ENCODE measurements at regions not wholly inside any gene's neighbourhood (a gene's known extent, or its start where the extent isn't known, plus 50 kb on each side); places are given as distances from the start of the nearest gene placed in this dataset.

- H3K9ac ChIP-seq (ENCODE audit: low read depth in 2 of 2, low read length in 2 of 2) = no peak overlapping the region
- no peak for DNase-seq
- no peak for TF ChIP-seq CTCF (IDR thresholded peaks at IDR 0.05)
- no peak overlapping the region for H3K4me3 ChIP-seq
- no peak overlapping the region for H3K27ac ChIP-seq
- H3K36me3 ChIP-seq = no peaks in the 10 kb centered on the region
- no peaks in the 10 kb centered on the region for H3K9me3 ChIP-seq
- H3K27me3 ChIP-seq = no peaks in the 10 kb centered on the region
- intact Hi-C loops (cut with DNase I) = no loop called here
- H3K4me1 ChIP-seq = no peaks in the 10 kb centered on the region
These were observed 84.8 kb downstream of the TTLL2 start for GRCh38 chr6:167409694-167410093.

- Histone ChIP-seq H3K4me1 (no peaks in the 10 kb centered on the region), H3K4me3 (no peak overlapping the region), H3K36me3 (no peaks in the 10 kb centered on the region), H3K27me3 (no peaks in the 10 kb centered on the region), H3K9ac (ENCODE audit: low read depth in 2 of 2, low read length in 2 of 2) (no peak overlapping the region), H3K9me3 (no peaks in the 10 kb centered on the region), H3K27ac (no peak overlapping the region)
- TF ChIP-seq CTCF (IDR thresholded peaks at IDR 0.05) = no peak
- intact Hi-C loops (cut with DNase I) = no loop called here
- no peak for DNase-seq
These were observed 85.6 kb downstream of the TTLL2 start for GRCh38 chr6:167410462-167410861.

- Histone ChIP-seq H3K27ac (no peak overlapping the region), H3K9me3 (no peaks in the 10 kb centered on the region), H3K4me3 (no peak overlapping the region), H3K4me1 (no peaks in the 10 kb centered on the region), H3K9ac (ENCODE audit: low read depth in 2 of 2, low read length in 2 of 2) (no peak overlapping the region), H3K27me3 (no peaks in the 10 kb centered on the region), H3K36me3 (no peaks in the 10 kb centered on the region)
- no peak for DNase-seq
- TF ChIP-seq CTCF (IDR thresholded peaks at IDR 0.05) = no peak
- intact Hi-C loops (cut with DNase I) = no loop called here
These were observed 87.6 kb downstream of the TTLL2 start for GRCh38 chr6:167412506-167412905.

- no peak overlapping the region for H3K9ac ChIP-seq (ENCODE audit: low read depth in 2 of 2, low read length in 2 of 2)
- H3K27ac ChIP-seq = no peak overlapping the region
- H3K36me3 ChIP-seq = no peaks in the 10 kb centered on the region
- intact Hi-C loops (cut with DNase I) = no loop called here
- TF ChIP-seq CTCF (IDR thresholded peaks at IDR 0.05) = no peak
- no peak for DNase-seq
- no peaks in the 10 kb centered on the region for H3K27me3 ChIP-seq
- no peaks in the 10 kb centered on the region for H3K9me3 ChIP-seq
- no peaks in the 10 kb centered on the region for H3K4me1 ChIP-seq
- H3K4me3 ChIP-seq = no peak overlapping the region
These were observed 90.6 kb downstream of the TTLL2 start for GRCh38 chr6:167415441-167415961.

GRCh38 chr6:167416676-167417430 lies 92.0 kb downstream of the TTLL2 start:
- Histone ChIP-seq H3K27ac (no peak overlapping the region), H3K9me3 (no peaks in the 10 kb centered on the region), H3K9ac (ENCODE audit: low read depth in 2 of 2, low read length in 2 of 2) (no peak overlapping the region), H3K36me3 (no peaks in the 10 kb centered on the region), H3K4me1 (no peaks in the 10 kb centered on the region), H3K27me3 (no peaks in the 10 kb centered on the region), H3K4me3 (no peak overlapping the region)
- intact Hi-C loops (cut with DNase I) = no loop called here
- TF ChIP-seq CTCF (IDR thresholded peaks at IDR 0.05) = no peak
- DNase-seq = no peak

Data from colonic mucosa (tissue), 4 donors.